K562 (cell line): ENCODE measurements at regions not wholly inside any gene's neighbourhood (a gene's known extent, or its start where the extent isn't known, plus 50 kb on each side); places are given as distances from the start of the nearest gene placed in this dataset.

Experiments
- ATAC-seq: fragments of 200-7000 bp; cut with Tn5 transposase; 3 replicates; pipeline ENCODE4 v1.9.1; 2020; ENCODE audit warnings: moderate library complexity
- BruUV-seq: library from RNA; stranded (reverse); fragments of 400-500 nt; replicated peaks from 2 replicates; lab custom pipeline; 2021; lab: Mats Ljungman, UMichigan
- CTCF ChIA-PET: fragments of 300-600 bp; formaldehyde crosslinking; extraction: SDS; loops from one replicate; lab custom pipeline; 2021; ENCODE audit warnings: low intra/inter-chr PET ratio; lab: Yijun Ruan, JAX
- POLR2A ChIA-PET: fragments of 300-600, 350-650 bp; sonication (Branson Sonifier 250); formaldehyde crosslinking; extraction: SDS; loops from one replicate; lab custom pipeline; 2021; ENCODE audit warnings: antibody characterized with exemption, inconsistent platforms; lab: Yijun Ruan, JAX
- DNase-seq, 4 experiments: peaks; one replicate each; pipeline versions ENCODE4 v3.0.0 to v3.0.0-alpha.2; 2011 to 2018; ENCODE audit warnings: low spot score in 3 of 4, mixed read lengths in 3 of 4; ENCODE audit errors: extremely low read depth in 1 of 4
- FAIRE-seq: peaks from 2 replicates; lab custom pipeline; 2011; peaks lifted over from hg19 to GRCh38; lab: Jason Lieb, UNC
- H2AFZ ChIP-seq: 2 replicates; pipeline ENCODE4 v1.6.0; 2011; ENCODE audit warnings: low read depth, low read length, control low read depth, inconsistent platforms
- H3K27ac ChIP-seq: fragments of 200-600 bp; 3 replicates; pipeline ENCODE4 v1.8.0; 2011; ENCODE audit warnings: low read depth, mild to moderate bottlenecking, control low read depth, inconsistent platforms, low read length, moderate library complexity, mixed read lengths; ENCODE audit errors: extremely low read depth
- H3K27me3 ChIP-seq, 2 experiments: fragments of 300-600 bp in 1 of 2; 2 replicates in 1 of 2; 3 replicates in 1 of 2; pipeline versions ENCODE4 v1.6.0 to v1.8.0; 2011; ENCODE audit warnings: inconsistent platforms in 2 of 2, low read length in 2 of 2, mild to moderate bottlenecking in 1 of 2, mixed read lengths in 1 of 2, moderate library complexity in 1 of 2; ENCODE audit not compliant: control insufficient read depth in 2 of 2, insufficient read depth in 2 of 2
- H3K36me3 ChIP-seq: fragments of 300-600 bp; 3 replicates; pipeline ENCODE4 v1.8.0; 2011; ENCODE audit warnings: mild to moderate bottlenecking, low read length, inconsistent platforms; ENCODE audit not compliant: control insufficient read depth, insufficient read depth
- H3K4me1 ChIP-seq, 2 experiments: fragments of 200-600 bp in 1 of 2; replicated peaks in 1 of 2; 2 replicates in 1 of 2; 3 replicates in 1 of 2; pipeline versions ENCODE4 v1.5.1 to v1.8.0; 2011; ENCODE audit warnings: inconsistent platforms in 2 of 2, low read length in 2 of 2, mild to moderate bottlenecking in 1 of 2, mixed read lengths in 1 of 2, moderate library complexity in 1 of 2; ENCODE audit not compliant: control insufficient read depth in 2 of 2, insufficient read depth in 2 of 2
- H3K4me2 ChIP-seq: 2 replicates; pipeline ENCODE4 v1.6.1; 2011; ENCODE audit warnings: low read length, control low read depth, inconsistent platforms, mixed read lengths; ENCODE audit not compliant: insufficient read depth
- H3K4me3 ChIP-seq: fragments of 200-600 bp; sonication (generic), shearing (Covaris generic); 2 replicates; pipeline ENCODE4 v1.5.1; 2016; ENCODE audit warnings: control low read depth, inconsistent platforms
- H3K79me2 ChIP-seq: fragments of 200-600 bp; 3 replicates; pipeline ENCODE4 v1.8.0; 2011; ENCODE audit warnings: low read length, inconsistent platforms; ENCODE audit not compliant: control insufficient read depth, insufficient read depth
- H3K9ac ChIP-seq, 2 experiments: 2 replicates each; pipeline versions ENCODE4 v1.6.0 to v1.6.1; 2011; ENCODE audit warnings: low read depth in 2 of 2, low read length in 2 of 2, control low read depth in 1 of 2, inconsistent platforms in 1 of 2, mild to moderate bottlenecking in 1 of 2, mixed read lengths in 1 of 2; ENCODE audit not compliant: insufficient read depth in 1 of 2
- H3K9me1 ChIP-seq: one replicate; pipeline ENCODE4 v1.6.0; 2011; ENCODE audit warnings: inconsistent platforms, mild to moderate bottlenecking, low read length, moderate library complexity; ENCODE audit not compliant: control insufficient read depth, insufficient read depth
- H3K9me3 ChIP-seq: replicated peaks from 2 replicates; pipeline ENCODE4 v1.5.1; 2011; ENCODE audit warnings: low read depth, low read length, inconsistent platforms; ENCODE audit not compliant: control insufficient read depth, insufficient read depth
- H4K20me1 ChIP-seq: replicated peaks from 2 replicates; pipeline ENCODE4 v1.6.1; 2011; ENCODE audit warnings: low read length, inconsistent platforms, mixed read lengths; ENCODE audit not compliant: control insufficient read depth, insufficient read depth
- FUS ChIP-seq: fragments of 200-400 bp; formaldehyde crosslinking; optimal IDR thresholded peaks from 2 replicates; pipeline ENCODE3; 2017; ENCODE audit warnings: low read depth, low read length
- SMARCB1 ChIP-seq: IDR thresholded peaks from 2 replicates; pipeline ENCODE4 v1.6.1; 2011; ENCODE audit warnings: improper control_type of control experiment, low read depth; ENCODE audit not compliant: insufficient read length
- ZBED1 ChIP-seq: IDR thresholded peaks from 2 replicates; pipeline ENCODE4 v1.6.1; 2014
- ZHX1 ChIP-seq: fragments of 150-350 bp; conservative IDR thresholded peaks from 2 replicates; pipeline ENCODE4 v1.6.1; 2014; ENCODE audit warnings: low read length
- ZKSCAN1 ChIP-seq: fragments of 150-350 bp; IDR thresholded peaks from 2 replicates; pipeline ENCODE4 v1.6.1; 2016; ENCODE audit warnings: low read depth, low read length
- WGBS: fragments of 100-300 bp; shearing (Covaris generic); methylation state at CpG from one replicate; pipeline ENCODE4 v1.1.6; 2016; ENCODE audit warnings: low coverage, mixed read lengths; ENCODE audit not compliant: insufficient coverage; ENCODE audit errors: missing lambda C conversion rate; 5-methylcytosine and 5-hydroxymethylcytosine counted together
- in situ Hi-C: fragments of 300-500 bp; cut with MboI; formaldehyde crosslinking; loops from 4 replicates; pipeline ENCODE4 v1.15.0; 2018; ENCODE audit warnings: inconsistent platforms, mixed read lengths
- intact Hi-C: fragments of 100-400 bp; cut with micrococcal nuclease; formaldehyde crosslinking; loops from 2 replicates; pipeline ENCODE4 v1.14.2; 2022

DNA sequence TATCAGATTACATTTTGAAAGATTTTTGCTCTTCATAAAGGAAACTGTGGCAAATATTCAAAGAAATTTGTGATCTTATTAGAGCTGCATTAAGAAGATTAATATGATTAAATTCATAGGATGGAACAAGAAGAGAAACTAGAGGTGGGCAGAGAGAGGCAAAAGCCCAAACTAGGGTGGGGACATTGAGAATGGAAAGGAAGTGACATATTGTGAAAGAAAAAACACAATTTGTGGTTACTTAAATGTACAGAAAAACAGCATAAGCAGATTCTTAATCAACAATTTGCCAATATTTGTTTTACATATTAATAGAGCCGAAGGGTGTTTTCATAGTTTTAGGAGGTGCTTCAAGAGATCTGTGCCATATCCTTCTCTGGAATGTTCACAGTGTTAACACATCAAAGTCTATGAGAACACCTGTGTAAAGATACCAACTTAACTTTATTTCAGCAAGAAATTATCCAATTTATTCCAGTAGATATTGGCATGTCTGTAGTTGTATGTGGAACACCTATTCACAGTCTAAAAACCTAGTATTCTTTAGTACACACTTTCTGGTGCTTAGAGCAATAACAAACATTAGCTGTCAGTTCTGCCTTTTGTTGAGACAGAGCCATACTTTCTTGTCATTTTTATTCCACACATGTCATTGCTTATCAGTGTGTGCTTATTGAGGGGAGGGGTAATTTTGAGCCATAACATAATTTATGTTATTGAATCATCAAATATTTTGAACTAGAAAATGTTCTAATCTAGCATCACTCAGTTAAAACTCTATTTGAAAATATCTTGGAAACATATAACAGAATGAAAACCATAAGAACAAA, 401.5 kb downstream of the PTPRC start:
- no peaks in the 10 kb centered on the region for H3K4me1 ChIP-seq
- intact Hi-C loops, result no loop called here
- no peaks in the 10 kb centered on the region for H3K9me1 ChIP-seq
- H3K27ac ChIP-seq, result no peak overlapping the region
- TF ChIP-seq FUS (no peak), ZBED1 (no peak), SMARCB1 (no peak), ZHX1 (no peak), ZKSCAN1 (no peak)
- in situ Hi-C loops, result no loop called here
- 0% methylated on average over 1 of the region's 1 CpG for WGBS
- no peak overlapping the region for H3K4me2 ChIP-seq
- H3K9me3 ChIP-seq, result no peaks in the 10 kb centered on the region
- POLR2A ChIA-PET, result no interaction called here
- H2AFZ ChIP-seq, result no peak overlapping the region
- no peak overlapping the region for H3K4me3 ChIP-seq
- H4K20me1 ChIP-seq, result no peaks in the 10 kb centered on the region
- no peak for FAIRE-seq
- DNase-seq, result no peak
- H3K79me2 ChIP-seq, result no peaks in the 10 kb centered on the region
- CTCF ChIA-PET, result no interaction called here
- no peaks in the 10 kb centered on the region for H3K36me3 ChIP-seq
- H3K9ac ChIP-seq, result no peak overlapping the region
- ATAC-seq, result no peak
- no TSS peak for BruUV-seq
- H3K27me3 ChIP-seq, result no peaks in the 10 kb centered on the region
